OCI-LY1 (cell line): ENCODE measurements at regions not wholly inside any gene's neighbourhood (a gene's known extent, or its start where the extent isn't known, plus 50 kb on each side); places are given as distances from the start of the nearest gene placed in this dataset.

ENCODE experiments used
- CTCF ChIP-seq: fragments of 200-600 bp; sonication (generic), shearing (Covaris generic); IDR thresholded peaks from 2 replicates; pipeline ENCODE4 v1.5.1; 2017; ENCODE audit warnings: mild to moderate bottlenecking, antibody characterized with exemption, low read length, moderate library complexity, mixed read lengths
- EZH2 ChIP-seq: fragments of 200-600 bp; sonication (generic), shearing (Covaris generic); IDR thresholded peaks from 2 replicates; pipeline ENCODE4 v1.8.0; 2017; ENCODE audit warnings: borderline replicate concordance, mixed run types, mild to moderate bottlenecking, antibody characterized with exemption, low read length, moderate library complexity, mixed read lengths

GRCh38 chr18:2392446-2392845 is 178.9 kb downstream of the METTL4 start:
- TF ChIP-seq CTCF (no peak), EZH2 (no peak)
